Bronchial epithelial cell (primary cell): ENCODE measurements at regions not wholly inside any gene's neighbourhood (a gene's known extent, or its start where the extent isn't known, plus 50 kb on each side); places are given as distances from the start of the nearest gene placed in this dataset.

ENCODE experiments used
- DNase-seq: peaks from one replicate; pipeline ENCODE4 v3.0.0-alpha.2; 2010; ENCODE audit warnings: low read depth
- FAIRE-seq: peaks from 2 replicates; lab custom pipeline; 2011; peaks lifted over from hg19 to GRCh38; lab: Jason Lieb, UNC
- H3K27me3 ChIP-seq: 2 replicates; pipeline ENCODE4 v1.5.1; 2011; ENCODE audit warnings: low read length; ENCODE audit not compliant: control insufficient read depth, insufficient read depth
- H3K36me3 ChIP-seq: 2 replicates; pipeline ENCODE4 v1.5.1; 2011; ENCODE audit warnings: low read length; ENCODE audit not compliant: control insufficient read depth, insufficient read depth
- H3K4me3 ChIP-seq: 2 replicates; pipeline ENCODE4 v1.5.1; 2011; ENCODE audit warnings: mild to moderate bottlenecking, low read depth, low read length, control low read depth
- CTCF ChIP-seq: IDR thresholded peaks from 2 replicates; pipeline ENCODE4 v1.5.1; 2011; ENCODE audit warnings: mild to moderate bottlenecking, moderate library complexity, low read length, control low read depth, inconsistent platforms; ENCODE audit not compliant: insufficient read depth, severe bottlenecking

- H3K4me3 ChIP-seq: no peak overlapping the region
- no peaks in the 10 kb centered on the region for H3K27me3 ChIP-seq
- no peaks in the 10 kb centered on the region for H3K36me3 ChIP-seq
- no peak for TF ChIP-seq CTCF
- DNase-seq: no peak
- FAIRE-seq: no peak
Observed at GRCh38 chr2:236947896-236948295, 137.8 kb upstream of the COPS8 start.

- no peak for TF ChIP-seq CTCF
- Histone ChIP-seq H3K36me3 (no peaks in the 10 kb centered on the region), H3K4me3 (no peak overlapping the region), H3K27me3 (no peaks in the 10 kb centered on the region)
- DNase-seq (no peak), FAIRE-seq (peak; percentile 64)
Observed at GRCh38 chr2:236949089-236949905, 136.4 kb upstream of the COPS8 start.

- no peak for TF ChIP-seq CTCF
Observed at GRCh38 chr2:236951830-236952475, 133.7 kb upstream of the COPS8 start.

GRCh38 chr2:236954641-236955040 lies 131.0 kb upstream of the COPS8 start:
- TF ChIP-seq CTCF: no peak
- no peak for FAIRE-seq
- Histone ChIP-seq H3K36me3 (no peaks in the 10 kb centered on the region), H3K27me3 (peaks cover 2% of the 10 kb centered on the region), H3K4me3 (no peak overlapping the region)
- no peak for DNase-seq

More at GRCh38 chr2:236951830-236952475, 133.7 kb upstream of the COPS8 start:
- no peak for FAIRE-seq
- Histone ChIP-seq H3K4me3 (no peak overlapping the region), H3K36me3 (no peaks in the 10 kb centered on the region), H3K27me3 (no peaks in the 10 kb centered on the region)
- DNase-seq: no peak

- Histone ChIP-seq H3K4me3 (no peak overlapping the region), H3K36me3 (no peaks in the 10 kb centered on the region), H3K27me3 (peaks cover 2% of the 10 kb centered on the region)
- FAIRE-seq (no peak), DNase-seq (no peak)
- TF ChIP-seq CTCF: no peak
Observed at GRCh38 chr2:236955521-236956030, 130.1 kb upstream of the COPS8 start.
